OCI-M1 (cell line): ENCODE measurements at regions not wholly inside any gene's neighbourhood (a gene's known extent, or its start where the extent isn't known, plus 50 kb on each side); places are given as distances from the start of the nearest gene placed in this dataset.

ENCODE experiments used
- DNase-seq: peaks from one replicate; lab custom pipeline; 2025; lab: John Stamatoyannopoulos, UW

DNA sequence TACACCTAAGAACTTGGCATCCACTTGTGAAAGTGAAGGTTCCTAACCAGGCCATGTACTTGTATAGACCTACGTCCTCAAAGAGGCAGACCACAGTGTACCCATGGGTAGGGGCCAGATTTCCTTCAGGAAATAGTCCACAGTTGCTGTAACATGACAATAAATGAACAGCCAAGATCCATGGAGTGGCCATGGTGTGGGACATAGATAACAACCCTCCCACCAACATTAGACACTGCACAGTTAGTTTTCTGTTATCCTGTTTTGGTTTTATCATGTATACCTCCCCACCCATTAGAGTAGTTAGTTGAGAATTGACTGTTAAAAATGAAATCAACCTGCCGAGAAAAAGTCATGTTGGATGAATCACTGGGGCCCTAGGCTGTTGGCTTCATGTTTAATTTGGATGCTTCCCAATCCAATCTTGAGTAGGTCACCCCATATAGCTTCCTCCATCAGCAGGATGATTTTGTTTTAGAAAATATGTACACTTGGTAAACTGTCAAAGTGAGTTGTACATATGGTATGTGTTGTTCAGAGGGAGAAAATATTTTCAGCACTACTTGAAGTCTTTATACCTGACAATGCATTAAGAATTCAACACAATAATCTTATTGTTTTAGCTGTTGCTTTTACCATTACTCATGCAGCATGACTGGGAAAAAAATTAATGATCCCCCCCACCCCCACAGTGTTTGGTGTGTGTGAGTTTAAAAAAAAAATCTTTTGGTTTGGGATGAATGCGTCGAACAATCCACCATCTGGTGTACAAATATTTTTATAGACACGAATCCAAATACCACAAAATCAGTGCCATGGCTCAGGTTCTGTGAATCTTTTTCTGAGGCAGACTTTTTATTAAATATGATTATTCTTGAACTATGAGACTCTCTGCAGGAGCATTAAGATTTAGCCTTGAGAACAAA is 88.3 kb upstream of the ARHGAP29 start:
- DNase-seq, result no peak

DNA sequence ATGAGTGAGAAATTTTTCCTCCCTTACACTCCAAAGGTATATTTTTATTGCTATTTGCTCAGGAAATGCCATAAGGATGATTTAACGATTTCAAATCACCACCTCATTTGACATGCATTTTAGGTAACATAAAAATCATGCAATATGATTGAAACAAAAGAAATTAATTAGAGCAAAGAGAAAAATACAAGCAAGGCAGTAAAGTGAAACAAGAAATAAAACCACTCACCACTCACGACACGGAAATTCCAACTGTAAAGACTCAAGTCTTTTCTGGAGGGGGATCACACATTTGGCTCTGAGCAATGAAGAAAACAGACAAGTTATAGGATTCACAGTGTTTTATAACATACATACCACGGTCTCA is 86.8 kb upstream of the ARHGAP29 start:
- DNase-seq, result no peak

DNA sequence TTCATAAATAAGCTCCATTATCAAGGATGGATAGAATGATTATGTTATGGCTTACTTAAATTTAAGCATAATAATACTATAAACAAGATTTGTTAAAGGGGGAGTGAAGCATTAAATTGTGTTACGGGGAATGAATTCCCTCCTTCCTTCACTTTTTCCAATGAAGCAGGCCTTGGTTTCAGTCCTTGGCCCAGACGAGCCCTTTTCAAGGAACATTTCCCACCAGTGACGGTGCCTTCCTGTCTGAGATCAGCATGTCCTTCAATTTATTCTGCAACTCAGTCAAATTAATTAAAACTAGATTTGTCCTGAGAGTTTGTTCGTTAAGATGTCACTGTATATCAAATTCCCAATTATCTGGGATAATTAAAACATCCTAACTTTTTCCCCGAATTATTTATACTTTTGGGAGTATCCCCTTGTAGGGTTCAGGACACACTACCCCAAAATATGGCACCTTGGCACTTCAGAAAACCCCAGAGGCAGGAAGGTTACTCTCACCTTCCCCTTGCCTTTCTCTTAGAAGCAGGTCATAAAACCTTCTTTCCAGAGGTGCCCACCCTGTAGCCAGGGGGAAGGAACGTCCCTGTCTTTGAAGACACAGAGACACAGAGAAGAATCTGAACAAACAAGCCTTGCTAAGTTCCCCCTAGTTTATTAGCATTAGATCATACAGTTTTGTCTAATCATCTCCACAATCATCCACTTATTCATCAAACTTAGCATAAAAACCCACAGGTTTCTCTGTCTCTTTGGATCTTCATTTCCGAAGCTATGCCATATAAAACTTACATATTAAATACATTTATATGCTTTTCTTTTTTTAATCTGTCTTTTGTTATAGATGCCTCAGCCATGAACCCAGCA is 86.2 kb upstream of the ARHGAP29 start:
- DNase-seq, result no peak

DNA sequence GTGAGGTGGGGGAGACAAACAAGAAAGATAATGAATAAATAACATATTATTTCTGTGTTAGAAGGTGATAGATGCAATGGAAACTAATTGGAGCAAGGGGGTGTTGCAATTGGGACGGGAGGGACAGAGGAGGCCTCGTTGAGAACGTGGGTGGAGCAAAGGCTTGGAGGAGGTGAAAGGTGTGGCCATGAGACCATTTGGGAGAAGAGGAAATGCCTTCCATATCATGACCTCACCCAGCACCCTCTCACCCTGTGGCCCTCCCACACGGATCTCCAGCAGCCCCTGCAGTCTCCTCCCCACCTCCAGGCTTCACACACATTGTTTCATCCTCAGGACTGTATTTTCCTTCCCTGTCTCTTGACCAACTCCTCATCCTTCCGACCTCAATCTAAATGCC is 85.3 kb upstream of the ARHGAP29 start:
- no peak for DNase-seq

DNA sequence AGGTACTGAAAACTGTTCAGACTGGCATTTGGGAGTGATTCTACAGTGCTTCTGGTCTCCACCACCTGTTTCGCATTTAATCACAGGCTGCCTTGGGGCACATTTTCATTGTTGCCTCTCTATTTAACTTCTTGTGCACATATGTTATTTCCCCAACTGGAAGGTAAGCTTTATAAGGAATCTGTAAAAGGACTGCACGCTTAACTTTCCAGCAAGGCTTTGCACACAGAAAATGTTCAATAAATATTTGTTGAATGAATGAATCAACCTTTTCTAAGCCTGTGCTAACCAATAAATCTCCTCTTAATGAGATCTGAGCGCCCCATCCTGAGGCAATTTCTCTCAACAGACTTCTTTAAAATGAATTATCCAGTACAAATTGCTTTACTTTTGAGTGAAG is 84.3 kb upstream of the ARHGAP29 start:
- DNase-seq, result no peak

DNA sequence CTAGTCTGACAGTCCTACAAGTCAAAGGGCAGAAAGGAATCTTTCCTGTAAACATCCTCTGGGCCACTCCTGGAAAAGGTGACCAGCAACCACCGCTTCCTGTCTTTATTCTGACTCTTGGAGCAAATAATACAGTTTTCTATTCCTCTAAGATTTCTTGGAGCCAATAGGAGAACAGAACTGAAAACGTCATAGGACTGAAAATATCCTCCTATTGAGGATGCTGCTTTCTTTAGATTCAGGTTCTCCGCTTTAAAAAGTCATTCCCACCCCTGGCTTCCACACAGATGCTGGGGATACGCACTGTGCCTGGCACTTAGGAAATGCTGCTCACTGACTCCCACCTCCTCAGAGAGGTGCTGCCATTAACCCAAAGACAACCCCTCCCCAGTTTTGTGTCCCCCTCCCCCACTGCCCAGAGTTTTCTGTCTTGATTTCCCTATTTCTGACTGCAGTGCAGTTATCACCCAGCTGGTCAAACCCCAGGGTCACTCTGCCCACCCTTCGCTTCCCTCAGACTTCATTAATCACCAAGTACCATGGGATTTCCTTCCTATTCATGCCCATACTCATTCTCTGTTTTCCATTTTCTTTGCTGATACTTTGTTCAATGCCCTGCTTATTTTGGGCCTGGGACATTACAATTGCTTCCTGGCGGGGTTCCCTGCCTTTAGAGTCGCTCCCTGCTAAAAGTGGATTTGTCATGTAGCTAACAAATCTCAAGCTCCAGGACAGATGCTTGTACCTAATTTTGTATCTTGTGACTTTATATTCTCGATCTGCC is 82.1 kb upstream of the ARHGAP29 start:
- no peak for DNase-seq

DNA sequence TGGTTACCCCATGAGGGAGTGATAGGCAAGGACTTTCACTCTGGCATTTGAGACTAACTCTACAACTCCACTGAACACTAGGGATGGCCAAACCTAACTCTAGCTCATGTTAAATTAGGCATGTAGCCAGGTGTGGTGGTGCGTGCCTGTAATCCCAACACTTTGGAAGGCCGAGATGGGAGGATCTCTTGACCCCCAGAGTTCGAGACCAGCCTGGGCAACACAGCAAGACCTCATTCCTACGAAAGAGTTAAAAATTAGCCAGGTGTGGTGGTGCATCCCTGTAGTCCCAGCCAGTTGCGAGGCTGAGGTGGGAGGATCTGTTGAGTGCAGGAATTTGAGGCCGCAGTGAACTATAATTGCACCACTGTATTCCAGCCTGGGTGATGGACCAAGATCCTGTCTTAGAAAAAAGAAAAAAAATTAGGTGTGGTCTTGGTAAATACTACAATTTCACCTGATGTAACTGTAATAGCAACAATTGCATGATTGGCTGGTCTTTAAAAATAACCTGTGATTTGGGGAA is 81.2 kb upstream of the ARHGAP29 start:
- DNase-seq, result no peak

DNA sequence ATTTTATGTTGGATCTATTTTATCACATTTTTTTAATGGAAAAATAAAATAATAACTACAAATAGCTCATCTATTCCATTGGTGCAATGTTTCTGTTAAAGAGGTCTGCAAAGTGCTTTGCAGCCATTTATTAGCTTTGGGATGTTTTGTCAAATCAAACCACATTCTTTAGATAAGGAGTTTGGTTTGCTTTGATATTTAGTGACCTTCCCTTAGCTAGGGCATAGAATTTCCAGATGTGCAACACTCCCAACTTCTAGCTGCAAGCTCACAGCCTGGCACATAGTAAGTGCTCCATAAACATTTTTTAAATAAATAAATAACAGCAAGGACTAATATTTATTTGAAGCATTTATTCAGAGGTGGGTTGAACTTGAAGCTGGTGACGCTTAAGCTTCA is 80.4 kb upstream of the ARHGAP29 start:
- no peak for DNase-seq

DNA sequence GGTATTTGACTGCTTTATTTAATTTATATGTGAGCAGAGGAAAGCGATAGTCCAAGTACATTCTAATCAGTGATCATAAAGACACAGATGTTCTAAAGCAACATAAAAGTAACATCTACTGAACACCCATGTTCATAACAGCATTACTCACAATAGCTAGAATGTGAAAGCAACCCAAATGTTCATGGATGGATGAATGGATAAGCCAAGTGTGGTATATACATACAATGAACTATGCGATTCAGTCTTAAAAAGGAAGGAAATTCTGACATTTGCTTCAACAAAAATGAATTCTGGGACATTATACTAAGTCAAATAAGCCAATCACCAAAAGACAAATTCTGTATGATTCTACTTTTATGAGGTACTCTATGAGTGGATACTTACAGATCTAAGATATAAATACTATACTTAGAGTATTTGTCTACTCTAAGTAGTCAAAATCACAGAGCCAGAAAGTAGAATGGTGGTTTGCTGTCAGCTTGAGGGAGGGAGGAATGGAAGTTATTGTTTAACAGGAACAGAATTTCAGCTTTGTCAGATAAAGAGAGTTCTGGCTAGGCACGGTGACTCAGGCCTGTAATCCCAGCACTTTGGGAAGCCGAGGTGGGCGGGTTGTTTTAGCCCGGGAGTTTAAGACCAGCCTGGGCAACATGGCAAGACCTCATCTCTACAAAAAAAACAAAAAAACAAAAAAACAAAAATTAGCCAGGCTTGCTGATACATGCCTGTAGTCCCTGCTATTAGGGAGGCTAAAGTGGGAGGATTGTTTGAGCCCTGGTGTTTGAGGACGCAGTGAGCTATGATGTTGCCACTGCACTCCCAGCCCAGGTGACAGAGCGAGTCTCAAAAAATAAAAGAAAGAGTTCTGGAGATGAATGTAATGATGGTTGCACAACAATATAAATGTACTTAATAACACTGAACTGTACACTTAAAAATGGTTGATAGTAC is 79.7 kb upstream of the ARHGAP29 start:
- no peak for DNase-seq

DNA sequence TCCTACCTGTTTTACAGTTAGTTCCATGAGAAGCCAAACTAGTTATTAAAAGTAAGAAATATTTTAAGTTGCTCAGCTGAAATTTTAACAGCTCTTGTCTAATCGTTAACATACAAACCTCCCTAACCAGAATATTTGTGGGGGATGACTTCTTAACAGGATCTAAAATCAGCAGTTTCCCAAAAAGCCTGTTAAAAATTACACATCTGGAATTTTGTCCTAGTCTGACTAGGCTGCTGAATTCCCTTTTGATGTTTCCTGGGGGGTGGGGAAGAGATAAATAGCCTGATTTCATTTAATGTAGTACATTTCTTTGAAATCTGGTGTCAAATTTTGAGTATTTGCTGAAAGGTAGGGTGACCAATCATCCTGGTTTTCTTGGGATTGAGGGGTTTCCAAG is 78.8 kb upstream of the ARHGAP29 start:
- no peak for DNase-seq

DNA sequence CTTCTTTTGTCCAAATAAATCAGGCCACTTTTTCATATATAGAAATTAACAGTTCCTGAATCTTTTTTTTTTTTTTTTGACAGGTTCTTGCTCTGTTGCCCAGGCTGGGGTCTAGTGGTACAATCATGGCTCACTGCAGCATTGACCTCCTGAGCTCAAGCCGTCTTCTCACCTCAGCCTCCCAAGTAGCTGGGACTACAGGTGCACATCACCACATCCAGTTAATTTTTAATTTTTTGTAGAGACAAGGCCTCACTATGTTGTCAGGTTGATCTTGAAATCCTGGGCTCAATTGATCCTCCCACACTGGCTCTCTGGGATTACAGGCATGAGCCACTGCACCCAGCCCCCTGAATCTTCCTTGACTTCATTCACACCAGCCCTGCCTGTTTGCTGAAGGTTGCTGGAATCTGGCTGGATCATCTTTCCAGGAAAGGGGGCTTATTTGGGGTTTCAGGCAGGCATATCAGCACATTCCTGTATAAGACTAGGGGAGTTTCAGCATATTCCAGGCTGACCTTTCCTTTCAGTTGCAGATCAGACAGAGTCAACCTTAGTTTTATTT is 78.2 kb upstream of the ARHGAP29 start:
- no peak for DNase-seq

DNA sequence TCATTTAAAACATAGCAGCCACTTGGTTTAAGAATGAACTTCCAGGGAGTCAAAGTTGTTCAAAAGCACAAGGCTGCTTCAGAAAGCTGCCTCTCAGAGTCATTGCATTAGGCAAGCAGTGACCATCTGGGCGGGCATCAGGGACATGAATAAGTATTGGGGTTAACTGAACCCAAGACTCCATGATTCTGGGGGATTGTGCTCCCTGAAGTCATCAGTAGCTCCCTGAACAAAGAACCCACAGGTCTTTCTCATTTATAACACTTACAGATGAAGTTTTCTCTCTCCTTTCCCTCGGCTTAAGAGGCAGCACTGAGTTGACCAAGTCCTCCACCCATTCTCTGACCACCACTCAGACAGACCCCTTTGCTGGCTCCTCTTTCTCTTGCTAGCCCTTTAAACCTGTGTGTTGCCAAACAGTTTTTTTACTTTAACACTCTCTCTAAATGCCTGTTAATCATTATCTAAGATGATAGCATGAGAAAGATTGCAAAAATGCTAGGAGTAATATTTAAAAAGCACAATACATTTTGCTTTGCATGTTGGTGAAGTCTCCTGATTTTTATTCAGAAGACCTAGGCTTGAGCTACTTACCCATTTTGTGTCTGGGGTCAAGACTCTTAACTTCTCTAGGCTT is 77.0 kb upstream of the ARHGAP29 start:
- no peak for DNase-seq

DNA sequence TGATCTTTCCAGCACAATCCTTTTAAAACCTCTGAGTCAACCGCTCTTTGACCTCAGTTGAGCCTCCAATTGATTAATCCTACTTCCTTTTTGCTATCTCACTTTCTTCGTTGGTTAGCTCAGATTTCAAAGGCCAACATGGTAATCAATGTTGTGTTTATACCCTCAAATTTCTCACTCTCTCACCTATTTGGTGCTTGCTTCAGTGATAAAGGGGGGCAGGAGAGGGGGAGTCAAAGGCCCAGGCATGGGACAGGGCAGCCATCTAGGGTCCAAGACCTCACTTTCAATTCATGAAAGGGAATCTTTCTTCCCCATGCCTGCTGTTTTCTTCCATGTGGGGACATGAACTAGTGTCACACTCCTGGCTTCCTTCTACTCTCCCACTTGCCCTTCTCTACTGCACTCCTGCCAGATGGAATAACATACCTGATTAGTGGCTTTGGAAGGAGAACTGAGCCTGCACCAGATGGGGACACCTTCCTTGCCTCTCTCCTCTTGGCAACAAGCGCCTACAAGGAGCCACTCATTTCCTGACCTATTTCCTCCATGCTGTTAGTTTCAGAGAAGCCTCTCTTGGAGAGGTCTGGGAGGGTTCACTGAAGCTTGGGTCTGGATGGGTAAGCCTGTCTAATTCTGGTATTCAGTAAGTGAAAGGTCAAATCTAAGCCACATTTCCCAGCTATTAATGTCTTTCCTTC is 73.3 kb upstream of the ARHGAP29 start:
- DNase-seq, result no peak

DNA sequence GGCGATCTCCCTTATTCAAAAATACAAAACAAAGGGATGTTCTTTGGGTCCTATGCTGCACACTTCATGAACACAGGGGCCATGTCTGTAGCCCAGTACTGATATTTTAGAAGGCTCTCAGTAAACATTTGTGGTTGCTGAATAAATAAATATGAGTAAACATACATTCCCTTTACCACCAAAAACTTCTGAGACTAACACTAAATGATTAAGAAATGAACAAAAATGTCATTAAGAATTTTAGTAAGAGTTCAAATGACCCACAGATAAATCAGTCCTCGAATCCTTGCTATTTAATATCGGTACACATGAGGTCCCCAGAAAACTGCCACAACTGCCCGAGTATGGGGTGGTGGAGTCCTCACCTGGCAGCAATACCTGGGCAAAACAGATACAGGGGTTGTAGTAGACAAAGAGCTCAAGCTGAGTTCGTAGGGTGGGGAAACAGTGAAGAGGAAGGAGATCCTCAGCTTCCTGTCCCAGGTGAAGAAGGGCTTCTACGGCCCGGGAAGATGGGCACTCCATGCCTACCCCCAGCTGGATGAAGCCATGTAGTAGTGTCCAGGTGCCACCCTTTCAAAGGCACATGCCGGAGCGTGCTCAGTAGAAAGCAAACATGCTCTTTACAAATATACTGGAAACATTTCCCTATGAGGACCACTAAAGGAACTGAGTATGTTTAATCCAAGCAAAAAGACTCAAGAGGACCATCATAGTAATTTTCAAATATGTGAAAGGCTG is 72.6 kb upstream of the ARHGAP29 start:
- DNase-seq, result no peak

DNA sequence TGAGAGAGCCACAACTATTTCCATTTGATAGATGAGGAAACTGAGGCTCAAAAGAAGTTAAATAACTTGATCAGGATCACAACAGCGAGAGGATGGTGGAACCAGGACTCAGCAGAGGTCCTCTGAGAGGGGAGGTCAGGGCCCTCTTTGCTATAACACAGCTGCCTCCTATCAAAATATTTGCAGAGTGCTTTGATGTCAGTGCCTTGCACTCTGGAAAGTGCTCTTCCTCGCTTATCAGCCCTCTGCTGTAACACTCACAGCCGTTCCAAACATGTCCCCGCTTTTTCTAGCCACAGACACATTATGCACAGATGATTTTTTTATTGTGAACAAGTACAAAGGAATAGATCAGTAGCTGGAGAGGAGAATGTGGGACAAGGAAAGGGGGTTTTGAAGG is 71.8 kb upstream of the ARHGAP29 start:
- no peak for DNase-seq

DNA sequence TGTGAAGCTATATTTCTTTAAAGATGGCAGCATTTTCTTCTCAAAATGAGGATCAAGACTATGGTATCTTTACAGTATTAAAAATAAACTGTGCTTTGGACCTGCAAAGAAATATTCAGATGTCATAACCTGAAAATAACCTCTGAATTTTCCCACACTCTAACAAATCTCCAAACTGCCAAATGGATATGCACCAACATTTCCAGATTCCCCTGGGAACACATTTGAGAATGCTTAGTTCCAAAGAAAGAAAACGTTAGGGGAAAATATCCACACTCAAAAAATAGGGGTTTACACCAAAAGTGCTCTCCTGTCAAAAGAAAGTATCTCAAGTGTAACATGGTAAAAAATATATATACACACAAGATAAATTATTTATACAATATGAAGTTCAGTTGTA is 69.1 kb upstream of the ARHGAP29 start:
- no peak for DNase-seq

DNA sequence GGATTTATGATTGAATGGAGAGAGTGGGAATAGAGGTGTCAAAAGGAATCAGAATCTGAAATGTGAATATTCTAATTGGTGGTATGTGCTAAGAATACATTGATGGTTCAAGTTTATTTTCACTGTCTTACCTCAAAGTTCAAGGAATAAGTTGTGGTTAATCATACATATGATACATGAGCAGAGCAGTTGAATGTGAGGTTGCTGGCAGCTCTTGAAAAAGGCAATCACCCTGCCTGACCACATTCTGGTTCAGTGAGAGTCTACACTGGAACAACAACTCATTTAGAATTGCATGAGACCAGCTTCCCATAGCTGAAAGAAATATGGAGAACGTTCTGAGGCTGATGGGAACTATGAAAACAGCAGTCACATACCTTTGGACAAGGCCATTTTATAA is 68.3 kb upstream of the ARHGAP29 start:
- DNase-seq, result no peak

DNA sequence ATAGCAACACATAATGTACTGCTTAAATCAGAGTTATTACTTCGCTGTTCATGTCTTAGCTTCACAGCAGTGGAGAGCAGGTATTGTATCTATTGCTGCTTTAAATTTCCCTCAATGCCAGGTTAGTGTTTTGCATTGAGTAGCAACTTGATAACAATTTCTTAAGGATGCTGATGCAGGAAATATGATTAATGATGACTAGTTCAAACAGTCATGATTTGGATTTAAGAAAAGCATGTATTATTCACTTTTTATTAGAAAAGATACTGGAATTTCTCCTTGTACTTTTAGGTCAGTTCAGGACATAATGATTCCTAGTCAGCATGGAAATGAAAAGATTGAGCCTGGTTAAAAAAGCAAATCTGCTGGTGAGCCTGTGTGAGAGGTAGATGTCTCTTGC is 67.2 kb upstream of the ARHGAP29 start:
- no peak for DNase-seq

DNA sequence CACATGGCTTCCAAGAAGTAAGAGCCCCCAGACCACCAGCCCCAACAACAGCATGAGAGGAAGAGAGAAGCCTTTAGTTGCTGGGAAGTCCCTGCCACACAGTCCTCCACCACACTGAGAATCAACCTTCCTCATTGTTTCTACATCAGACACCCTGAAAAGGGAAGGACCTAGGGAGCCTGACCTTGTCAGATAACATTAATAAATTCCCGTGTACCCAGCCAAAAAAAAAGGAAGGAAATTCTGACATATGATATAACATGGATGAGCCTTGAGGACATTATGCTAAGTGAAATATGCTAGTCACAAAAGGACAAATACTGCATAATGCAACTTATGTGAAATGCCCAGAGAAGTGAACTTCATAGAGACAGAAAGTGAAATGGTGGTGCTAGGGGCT is 65.6 kb upstream of the ARHGAP29 start:
- DNase-seq, result peak; percentile 6
